Endothelial cell of umbilical vein (primary cell): ENCODE measurements at regions not wholly inside any gene's neighbourhood (a gene's known extent, or its start where the extent isn't known, plus 50 kb on each side); places are given as distances from the start of the nearest gene placed in this dataset.

Experiments used
- BruUV-seq: library from RNA; stranded (reverse); fragments of 400-500 nt; replicated peaks from 2 replicates; lab custom pipeline; 2021; lab: Mats Ljungman, UMichigan
- CTCF ChIA-PET: fragments of 300-600, 350-600 bp; sonication (Branson Sonifier 250); formaldehyde crosslinking; loops from one replicate; lab custom pipeline; 2021; ENCODE audit warnings: antibody characterized with exemption, inconsistent platforms; lab: Charles Lee
- POLR2A ChIA-PET: fragments of 300-600, 350-600 bp; sonication (Branson Sonifier 250); formaldehyde crosslinking; loops from one replicate; lab custom pipeline; 2021; ENCODE audit warnings: antibody characterized with exemption, inconsistent platforms; lab: Charles Lee
- DNase-seq: peaks from one replicate; pipeline ENCODE4 v3.0.0-alpha.2; 2011; ENCODE audit warnings: low read depth, low spot score
- FAIRE-seq: peaks from 2 replicates; lab custom pipeline; 2011; peaks lifted over from hg19 to GRCh38; lab: Jason Lieb, UNC
- H2AFZ ChIP-seq: 2 replicates; pipeline ENCODE4 v1.6.0; 2012; ENCODE audit warnings: low read depth, low read length, control low read depth, inconsistent platforms
- H3K27ac ChIP-seq: 2 replicates; pipeline ENCODE4 v1.5.1; 2011; ENCODE audit warnings: low read depth, mild to moderate bottlenecking, control low read depth, low read length, moderate library complexity; ENCODE audit not compliant: insufficient read depth
- H3K27me3 ChIP-seq, 2 experiments: 2 replicates each; pipeline versions ENCODE4 v1.6.0 to v1.6.1; 2011; ENCODE audit warnings: low read length in 2 of 2, mixed read lengths in 1 of 2; ENCODE audit not compliant: control insufficient read depth in 2 of 2, insufficient read depth in 2 of 2
- H3K36me3 ChIP-seq, 2 experiments: 2 replicates in 1 of 2; 3 replicates in 1 of 2; pipeline ENCODE4 v1.5.1; 2011; ENCODE audit warnings: low read length in 2 of 2, mild to moderate bottlenecking in 1 of 2, moderate library complexity in 1 of 2; ENCODE audit not compliant: control insufficient read depth in 2 of 2, insufficient read depth in 2 of 2; ENCODE audit errors: extremely low read depth in 1 of 2
- H3K4me1 ChIP-seq: 3 replicates; pipeline ENCODE4 v1.5.1; 2011; ENCODE audit warnings: mild to moderate bottlenecking, low read length; ENCODE audit not compliant: control insufficient read depth, insufficient read depth; ENCODE audit errors: extremely low read depth
- H3K4me2 ChIP-seq: 2 replicates; pipeline ENCODE4 v1.6.1; 2011; ENCODE audit warnings: low read length, control low read depth, mixed read lengths; ENCODE audit not compliant: insufficient read depth
- H3K4me3 ChIP-seq, 3 experiments: fragments of 200-600 bp in 1 of 3; sonication (generic), shearing (Covaris generic) in 1 of 3; replicated peaks in 1 of 3; 2 replicates each; pipeline ENCODE4 v1.5.1; 2011 to 2016; ENCODE audit warnings: control low read depth in 3 of 3, low read length in 3 of 3, mild to moderate bottlenecking in 2 of 3, inconsistent platforms in 1 of 3, low read depth in 1 of 3, moderate library complexity in 1 of 3; ENCODE audit not compliant: insufficient read depth in 1 of 3
- H3K79me2 ChIP-seq: 2 replicates; pipeline ENCODE4 v1.6.0; 2012; ENCODE audit warnings: low read length, inconsistent platforms; ENCODE audit not compliant: control insufficient read depth, insufficient read depth
- H3K9ac ChIP-seq: replicated peaks from 2 replicates; pipeline ENCODE3; 2011; ENCODE audit warnings: low read length, control low read depth; ENCODE audit not compliant: insufficient read depth; ENCODE audit errors: extremely low read depth
- H3K9me1 ChIP-seq: replicated peaks from 3 replicates; pipeline ENCODE4 v1.6.0; 2011; ENCODE audit warnings: mild to moderate bottlenecking, low read length; ENCODE audit not compliant: control insufficient read depth, insufficient read depth; ENCODE audit errors: extremely low read depth
- H3K9me3 ChIP-seq: replicated peaks from 2 replicates; pipeline ENCODE4 v1.5.1; 2012; ENCODE audit warnings: low read length, inconsistent platforms; ENCODE audit not compliant: control insufficient read depth, insufficient read depth
- H4K20me1 ChIP-seq: replicated peaks from 2 replicates; pipeline ENCODE3; 2011; ENCODE audit warnings: mild to moderate bottlenecking, low read length; ENCODE audit not compliant: control insufficient read depth, insufficient read depth; ENCODE audit errors: extremely low read depth
- CTCF ChIP-seq, 2 donors: IDR thresholded peaks; 1 replicate in 1 of 2; 2 replicates in 1 of 2; pipeline ENCODE4 v1.5.1; 2011; ENCODE audit warnings: low read length in 2 of 2, mild to moderate bottlenecking in 2 of 2, moderate library complexity in 2 of 2, control low read depth in 1 of 2, inconsistent platforms in 1 of 2, low read depth in 1 of 2; ENCODE audit not compliant: insufficient read depth in 1 of 2; ENCODE audit errors: extremely low read depth in 1 of 2
- EZH2 ChIP-seq: IDR thresholded peaks from 2 replicates; pipeline ENCODE4 v1.6.1; 2012; ENCODE audit warnings: borderline replicate concordance, low read depth, mild to moderate bottlenecking, moderate library complexity, low read length, inconsistent platforms; ENCODE audit not compliant: severe bottlenecking
- FOS ChIP-seq: IDR thresholded peaks from 2 replicates; pipeline ENCODE4 v1.6.1; 2011; ENCODE audit warnings: mild to moderate bottlenecking, low read length, moderate library complexity, borderline replicate concordance; ENCODE audit not compliant: insufficient read depth
- GATA2 ChIP-seq: IDR thresholded peaks from 2 replicates; pipeline ENCODE4 v1.7.0; 2011; ENCODE audit warnings: low read depth, mild to moderate bottlenecking, moderate library complexity, mixed read lengths, low read length; ENCODE audit not compliant: insufficient read length, insufficient read depth
- JUN ChIP-seq: IDR thresholded peaks from 2 replicates; pipeline ENCODE4 v1.6.1; 2011; ENCODE audit warnings: borderline replicate concordance, low read depth; ENCODE audit not compliant: insufficient read length, insufficient read depth
- MAX ChIP-seq: IDR thresholded peaks from 2 replicates; pipeline ENCODE4 v1.6.1; 2011; ENCODE audit not compliant: insufficient read depth, insufficient read length
- MYC ChIP-seq: IDR thresholded peaks from one replicate; pipeline ENCODE4 v1.6.1; 2011; ENCODE audit warnings: mild to moderate bottlenecking, low read depth, low read length
- POLR2A ChIP-seq: IDR thresholded peaks from 2 replicates; pipeline ENCODE4 v1.6.1; 2012; ENCODE audit warnings: low read depth, mild to moderate bottlenecking, control low read depth, low read length
- POLR2AphosphoS5 ChIP-seq: IDR thresholded peaks from 2 replicates; pipeline ENCODE4 v1.6.1; 2012; ENCODE audit warnings: low read depth, mild to moderate bottlenecking, control low read depth, low read length, moderate library complexity; ENCODE audit not compliant: insufficient read depth
- dilution Hi-C: fragments of 300-500 bp; cut with MboI; formaldehyde crosslinking; loops from one replicate; pipeline ENCODE4 v1.15.0; 2019; ENCODE audit warnings: low sequenced_read_pairs; ENCODE audit not compliant: extremely low pct_ligation_motif_present
- intact Hi-C: fragments of 100-400 bp; cut with micrococcal nuclease; formaldehyde crosslinking; loops from one replicate; pipeline ENCODE4 v1.10.0; 2022

- TF ChIP-seq MYC (no peak), MAX (no peak), FOS (no peak), POLR2AphosphoS5 (no peak), GATA2 (no peak), JUN (no peak), EZH2 (no peak), CTCF (IDR thresholded peaks at IDR 0.05; ENCODE audit: extremely low read depth in 1 of 2, insufficient read depth in 1 of 2, low read depth in 1 of 2, low read length in 2 of 2) (no peak), POLR2A (no peak)
- Histone ChIP-seq H4K20me1 (no peaks in the 10 kb centered on the region), H3K4me3 (no peak overlapping the region), H3K4me2 (no peak overlapping the region), H3K4me1 (no peaks in the 10 kb centered on the region), H3K9me3 (no peaks in the 10 kb centered on the region), H2AFZ (no peak overlapping the region), H3K9me1 (no peaks in the 10 kb centered on the region), H3K27ac (no peak overlapping the region), H3K79me2 (no peaks in the 10 kb centered on the region), H3K36me3 (no peaks in the 10 kb centered on the region), H3K27me3 (no peaks in the 10 kb centered on the region), H3K9ac (no peak overlapping the region)
- ChIA-PET POLR2A (no interaction called here), CTCF (no interaction called here)
- dilution Hi-C loops: no loop called here
- BruUV-seq: no TSS peak
- intact Hi-C loops: no loop called here
- DNase-seq (no peak), FAIRE-seq (no peak)
Observed at GRCh38 chr11:38446336-38446735, 1848.3 kb upstream of the RAG2 start.
